OCI-LY1 (cell line): ENCODE measurements at regions not wholly inside any gene's neighbourhood (a gene's known extent, or its start where the extent isn't known, plus 50 kb on each side); places are given as distances from the start of the nearest gene placed in this dataset.

Experiments used
- H2AFZ ChIP-seq: fragments of 200-600 bp; sonication (generic), shearing (Covaris generic); 2 replicates; pipeline ENCODE4 v1.6.0; 2014; ENCODE audit warnings: antibody characterized with exemption, mild to moderate bottlenecking, low read length
- H3F3A ChIP-seq: fragments of 200-600 bp; sonication (generic), shearing (Covaris generic); 2 replicates; pipeline ENCODE4 v1.6.0; 2014; ENCODE audit warnings: mild to moderate bottlenecking, antibody characterized with exemption, low read length, moderate library complexity; ENCODE audit not compliant: insufficient read depth
- H3K27ac ChIP-seq: fragments of 200-600 bp; sonication (generic); 2 replicates; pipeline ENCODE4 v1.5.1; 2014; ENCODE audit warnings: low read length, mixed run types, mild to moderate bottlenecking, low read depth; ENCODE audit not compliant: poor library complexity, severe bottlenecking
- H3K27me3 ChIP-seq: fragments of 200-600 bp; sonication (generic); 2 replicates; pipeline ENCODE4 v1.6.0; 2014; ENCODE audit warnings: antibody characterized with exemption, mild to moderate bottlenecking, low read length, moderate library complexity; ENCODE audit not compliant: insufficient read depth
- H3K36me3 ChIP-seq: fragments of 200-600 bp; sonication (generic); 2 replicates; pipeline ENCODE4 v1.6.1; 2014; ENCODE audit warnings: mild to moderate bottlenecking, antibody characterized with exemption, low read length, moderate library complexity, mixed read lengths; ENCODE audit not compliant: insufficient read depth
- H3K4me1 ChIP-seq: fragments of 200-600 bp; sonication (generic); 2 replicates; pipeline ENCODE4 v1.5.1; 2014; ENCODE audit warnings: mild to moderate bottlenecking, low read length, moderate library complexity; ENCODE audit not compliant: insufficient read depth, severe bottlenecking
- H3K4me2 ChIP-seq: fragments of 200-600 bp; sonication (generic), shearing (Covaris generic); 2 replicates; pipeline ENCODE4 v1.6.1; 2014; ENCODE audit warnings: low read length
- H3K4me3 ChIP-seq: fragments of 200-600 bp; sonication (generic); 2 replicates; pipeline ENCODE4 v1.5.1; 2014; ENCODE audit warnings: low read length, low read depth, mild to moderate bottlenecking, mixed read lengths; ENCODE audit not compliant: poor library complexity, severe bottlenecking
- H3K79me2 ChIP-seq: fragments of 200-600 bp; shearing (Covaris generic); 2 replicates; pipeline ENCODE4 v1.6.1; 2016; ENCODE audit warnings: mixed run types, low read length, mixed read lengths; ENCODE audit not compliant: insufficient read depth
- H3K9ac ChIP-seq: fragments of 200-600 bp; sonication (generic), shearing (Covaris generic); 2 replicates; pipeline ENCODE4 v1.6.1; 2014; ENCODE audit warnings: mild to moderate bottlenecking, low read length, mixed read lengths
- H3K9me2 ChIP-seq: fragments of 200-600 bp; sonication (generic), shearing (Covaris generic); 2 replicates; pipeline ENCODE4 v1.6.1; 2014; ENCODE audit warnings: low read depth, mild to moderate bottlenecking, low read length, mixed read lengths
- H3K9me3 ChIP-seq: fragments of 200-600 bp; shearing (Covaris generic); 2 replicates; pipeline ENCODE4 v1.6.1; 2014; ENCODE audit warnings: low read length, mixed read lengths
- H4K20me1 ChIP-seq: fragments of 200-600 bp; sonication (generic), shearing (Covaris generic); 2 replicates; pipeline ENCODE4 v1.6.0; 2016; ENCODE audit warnings: mild to moderate bottlenecking, low read length; ENCODE audit not compliant: insufficient read depth
- EZH2 ChIP-seq: fragments of 200-600 bp; sonication (generic), shearing (Covaris generic); IDR thresholded peaks from 2 replicates; pipeline ENCODE4 v1.8.0; 2017; ENCODE audit warnings: borderline replicate concordance, mixed run types, mild to moderate bottlenecking, antibody characterized with exemption, low read length, moderate library complexity, mixed read lengths
- TF ChIP-seq, protein P1 (sequence below): fragments of 200-600 bp; sonication (generic), shearing (Covaris generic); IDR thresholded peaks from 2 replicates; pipeline ENCODE4 v1.5.1; 2017; ENCODE audit warnings: mild to moderate bottlenecking, antibody characterized with exemption, low read length, moderate library complexity, mixed read lengths

DNA sequence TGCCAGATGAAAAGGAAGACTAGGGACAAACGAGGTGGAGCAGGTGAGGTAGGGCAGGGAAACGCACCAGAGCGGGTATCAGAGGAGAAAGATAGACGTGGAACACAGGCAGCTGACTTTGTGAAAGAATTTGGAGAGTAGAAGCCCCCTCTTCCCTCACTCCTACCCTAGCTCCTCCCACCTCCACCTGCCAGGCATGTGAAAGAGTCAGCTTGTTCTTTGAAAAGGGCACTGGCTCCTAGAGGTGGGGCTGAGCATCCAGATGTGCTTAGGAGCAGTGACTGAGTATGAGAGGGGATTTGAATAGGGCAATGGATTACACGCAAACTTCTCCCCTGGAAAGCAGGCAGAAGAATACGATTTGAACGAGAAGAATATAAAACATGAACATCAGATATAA, 174.2 kb upstream of the INHBA start:
- H4K20me1 ChIP-seq = no peaks in the 10 kb centered on the region
- TF ChIP-seq, protein P1, sequence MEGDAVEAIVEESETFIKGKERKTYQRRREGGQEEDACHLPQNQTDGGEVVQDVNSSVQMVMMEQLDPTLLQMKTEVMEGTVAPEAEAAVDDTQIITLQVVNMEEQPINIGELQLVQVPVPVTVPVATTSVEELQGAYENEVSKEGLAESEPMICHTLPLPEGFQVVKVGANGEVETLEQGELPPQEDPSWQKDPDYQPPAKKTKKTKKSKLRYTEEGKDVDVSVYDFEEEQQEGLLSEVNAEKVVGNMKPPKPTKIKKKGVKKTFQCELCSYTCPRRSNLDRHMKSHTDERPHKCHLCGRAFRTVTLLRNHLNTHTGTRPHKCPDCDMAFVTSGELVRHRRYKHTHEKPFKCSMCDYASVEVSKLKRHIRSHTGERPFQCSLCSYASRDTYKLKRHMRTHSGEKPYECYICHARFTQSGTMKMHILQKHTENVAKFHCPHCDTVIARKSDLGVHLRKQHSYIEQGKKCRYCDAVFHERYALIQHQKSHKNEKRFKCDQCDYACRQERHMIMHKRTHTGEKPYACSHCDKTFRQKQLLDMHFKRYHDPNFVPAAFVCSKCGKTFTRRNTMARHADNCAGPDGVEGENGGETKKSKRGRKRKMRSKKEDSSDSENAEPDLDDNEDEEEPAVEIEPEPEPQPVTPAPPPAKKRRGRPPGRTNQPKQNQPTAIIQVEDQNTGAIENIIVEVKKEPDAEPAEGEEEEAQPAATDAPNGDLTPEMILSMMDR = no peak
- no peak for TF ChIP-seq EZH2
- H3K4me3 ChIP-seq = no peak overlapping the region

GRCh38 chr7:41875513-41875912, 172.6 kb upstream of the INHBA start:
- H3K9me2 ChIP-seq = 0 out of 2 replicates have a peak, but pooled peaks cover 2% of the 10 kb centered on the region
- H4K20me1 ChIP-seq = no peaks in the 10 kb centered on the region
- H3K27me3 ChIP-seq = no peaks in the 10 kb centered on the region
- TF ChIP-seq, protein P1 = no peak
- no peak for TF ChIP-seq EZH2
- no peaks in the 10 kb centered on the region for H3K4me1 ChIP-seq
- H3K36me3 ChIP-seq = no peaks in the 10 kb centered on the region
- no peaks in the 10 kb centered on the region for H3K9me3 ChIP-seq
- no peak overlapping the region for H3K27ac ChIP-seq
- no peaks in the 10 kb centered on the region for H3F3A ChIP-seq
- H3K4me3 ChIP-seq = no peak overlapping the region
- H3K9ac ChIP-seq = no peak overlapping the region
- H3K79me2 ChIP-seq = no peaks in the 10 kb centered on the region
- H3K4me2 ChIP-seq = no peak overlapping the region
- H2AFZ ChIP-seq = no peak overlapping the region

More for the DNA sequence above, 174.2 kb upstream of the INHBA start:
- Histone ChIP-seq H3K27ac (no peak overlapping the region), H2AFZ (no peak overlapping the region), H3K9ac (no peak overlapping the region), H3K4me2 (no peak overlapping the region), H3K36me3 (no peaks in the 10 kb centered on the region), H3K9me2 (0 out of 2 replicates have a peak, but pooled peaks cover 2% of the 10 kb centered on the region), H3K9me3 (no peaks in the 10 kb centered on the region), H3K4me1 (peaks cover 7% of the 10 kb centered on the region), H3F3A (no peaks in the 10 kb centered on the region), H3K27me3 (no peaks in the 10 kb centered on the region), H3K79me2 (no peaks in the 10 kb centered on the region)

DNA sequence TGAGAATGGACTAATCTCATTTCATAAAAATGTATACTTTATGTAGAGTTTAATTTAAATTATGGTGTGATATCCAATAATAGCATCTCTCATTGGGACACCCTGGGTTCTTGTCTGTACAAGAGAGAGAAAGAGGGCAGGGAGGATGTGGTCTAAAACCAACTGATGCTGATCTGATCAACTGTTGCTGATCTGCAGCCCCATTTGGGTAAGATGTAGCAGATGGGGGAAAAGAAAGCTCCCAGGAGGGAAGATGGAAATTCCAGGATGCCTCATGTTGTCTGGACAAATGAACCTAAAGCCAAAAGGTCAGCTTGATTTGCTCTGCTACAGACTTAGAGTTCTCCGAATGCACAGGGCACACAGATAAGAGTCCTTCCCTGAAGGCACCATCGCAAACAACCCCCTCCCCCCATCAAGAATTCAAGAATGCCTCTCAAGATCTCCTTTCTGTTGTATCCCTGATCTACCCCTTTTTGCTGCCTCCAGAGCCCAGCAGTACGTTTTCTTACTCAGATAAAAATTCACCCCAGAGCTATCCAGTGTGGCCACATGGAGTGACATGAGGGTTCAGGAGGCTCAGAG, 171.4 kb upstream of the INHBA start:
- Histone ChIP-seq H3K9me3 (no peaks in the 10 kb centered on the region), H3K27me3 (no peaks in the 10 kb centered on the region), H2AFZ (no peak overlapping the region), H3K27ac (no peak overlapping the region), H3K9me2 (0 out of 2 replicates have a peak, but pooled peaks cover 2% of the 10 kb centered on the region), H3K4me2 (no peak overlapping the region), H3K36me3 (no peaks in the 10 kb centered on the region), H4K20me1 (no peaks in the 10 kb centered on the region), H3K79me2 (no peaks in the 10 kb centered on the region), H3F3A (no peaks in the 10 kb centered on the region), H3K4me1 (no peaks in the 10 kb centered on the region), H3K4me3 (no peak overlapping the region), H3K9ac (no peak overlapping the region)
- no peak for TF ChIP-seq EZH2
- TF ChIP-seq, protein P1 = no peak
